ENCODE measurements at regions not wholly inside any gene's neighbourhood (a gene's known extent, or its start where the extent isn't known, plus 50 kb on each side); places are given as distances from the start of the nearest gene placed in this dataset.

- Histone ChIP-seq H3K9me3 (no peaks in the 10 kb centered on the region), H3K4me1 (no peaks in the 10 kb centered on the region)
- no peak for DNase-seq
Observed at GRCh38 chr7:124323597-124323996, 290.7 kb upstream of the TMEM229A start.

GRCh38 chr7:124322561-124322960 lies 289.7 kb upstream of the TMEM229A start:
- Histone ChIP-seq H3K27me3 (no peaks in the 10 kb centered on the region), H3K27ac (no peak overlapping the region), H3K36me3 (no peaks in the 10 kb centered on the region), H3K9me3 (no peaks in the 10 kb centered on the region), H3K4me1 (no peaks in the 10 kb centered on the region), H3K4me3 (no peak overlapping the region)
- TF ChIP-seq POLR2A (IDR thresholded peaks at IDR 0.05) = no peak
- TF ChIP-seq POLR2AphosphoS5 (IDR thresholded peaks at IDR 0.05) = no peak
- no peak for TF ChIP-seq CTCF (IDR thresholded peaks at IDR 0.05)
- no peak for TF ChIP-seq EP300 (IDR thresholded peaks at IDR 0.05)
- DNase-seq = no peak
- 71 to 74% methylated on average over 1 of the region's 1 CpG for WGBS, 2 donors
- ATAC-seq (ENCODE audit: low FRiP score in 2 of 2) = no peak

More at GRCh38 chr7:124323597-124323996, 290.7 kb upstream of the TMEM229A start:
- no peak for TF ChIP-seq POLR2AphosphoS5 (IDR thresholded peaks at IDR 0.05)
- no peak for TF ChIP-seq EP300 (IDR thresholded peaks at IDR 0.05)
- TF ChIP-seq POLR2A (IDR thresholded peaks at IDR 0.05) = no peak
- TF ChIP-seq CTCF (IDR thresholded peaks at IDR 0.05) = no peak
- H3K27me3 ChIP-seq = no peaks in the 10 kb centered on the region
- WGBS, 2 donors = 25 to 33% methylated on average over 1 of the region's 1 CpG
- no peak for ATAC-seq (ENCODE audit: low FRiP score in 2 of 2)
- no peak overlapping the region for H3K27ac ChIP-seq
- H3K4me3 ChIP-seq = no peak overlapping the region
- no peaks in the 10 kb centered on the region for H3K36me3 ChIP-seq

GRCh38 chr7:124318721-124319450 lies 286.0 kb upstream of the TMEM229A start:
- H3K36me3 ChIP-seq = no peaks in the 10 kb centered on the region
- H3K27me3 ChIP-seq = no peaks in the 10 kb centered on the region
- H3K9me3 ChIP-seq = no peaks in the 10 kb centered on the region
- WGBS, 2 donors = 57 to 66% methylated on average over 5 of the region's 5 CpGs
- H3K4me1 ChIP-seq = no peaks in the 10 kb centered on the region
- H3K4me3 ChIP-seq = no peak overlapping the region
- TF ChIP-seq POLR2A (IDR thresholded peaks at IDR 0.05) (no peak), POLR2AphosphoS5 (IDR thresholded peaks at IDR 0.05) (no peak), EP300 (IDR thresholded peaks at IDR 0.05) (no peak), CTCF (IDR thresholded peaks at IDR 0.05) (no peak)
- no peak overlapping the region for H3K27ac ChIP-seq
- no peak for DNase-seq
- no peak for ATAC-seq (ENCODE audit: low FRiP score in 2 of 2)

- ATAC-seq (ENCODE audit: low FRiP score in 2 of 2) = no peak
- no peaks in the 10 kb centered on the region for H3K9me3 ChIP-seq
- H3K4me3 ChIP-seq = no peak overlapping the region
- no peaks in the 10 kb centered on the region for H3K27me3 ChIP-seq
- TF ChIP-seq CTCF (IDR thresholded peaks at IDR 0.05) (no peak), POLR2A (IDR thresholded peaks at IDR 0.05) (no peak), EP300 (IDR thresholded peaks at IDR 0.05) (no peak), POLR2AphosphoS5 (IDR thresholded peaks at IDR 0.05) (no peak)
- H3K27ac ChIP-seq = no peak overlapping the region
- H3K36me3 ChIP-seq = no peaks in the 10 kb centered on the region
- DNase-seq = no peak
- H3K4me1 ChIP-seq = no peaks in the 10 kb centered on the region
Observed at GRCh38 chr7:124310934-124311390, 278.1 kb upstream of the TMEM229A start.

- Histone ChIP-seq H3K4me1 (no peaks in the 10 kb centered on the region), H3K27me3 (no peaks in the 10 kb centered on the region), H3K4me3 (no peak overlapping the region), H3K36me3 (no peaks in the 10 kb centered on the region), H3K27ac (no peak overlapping the region), H3K9me3 (no peaks in the 10 kb centered on the region)
- no peak for DNase-seq
- no peak for TF ChIP-seq CTCF (IDR thresholded peaks at IDR 0.05)
- ATAC-seq (ENCODE audit: low FRiP score in 2 of 2) = no peak
Observed at GRCh38 chr7:124308384-124308783, 275.5 kb upstream of the TMEM229A start.
